WTC11 (cell line): ENCODE measurements at regions not wholly inside any gene's neighbourhood (a gene's known extent, or its start where the extent isn't known, plus 50 kb on each side); places are given as distances from the start of the nearest gene placed in this dataset.

Experiments used
- ATAC-seq: fragments of 200-7000 bp; cut with Tn5 transposase; 2 replicates; pipeline ENCODE4 v1.10.0; 2021; ENCODE audit warnings: mild to moderate bottlenecking, moderate library complexity
- CTCF ChIA-PET: fragments of 300-600 bp; sonication (Branson Sonifier 250); formaldehyde crosslinking; loops from one replicate; lab custom pipeline; 2021; ENCODE audit warnings: antibody characterized with exemption; lab: Charles Lee
- POLR2A ChIA-PET: fragments of 350-600 bp; sonication (Branson Sonifier 250); formaldehyde crosslinking; loops from one replicate; lab custom pipeline; 2021; ENCODE audit warnings: antibody characterized with exemption; lab: Charles Lee
- DNase-seq: peaks from one replicate; pipeline ENCODE4 v3.0.0; 2021; ENCODE audit warnings: low spot score
- H3K27ac Mint-ChIP-seq: 2 replicates; pipeline ENCODE4 v1.8.0; 2021; ENCODE audit warnings: mixed read lengths
- H3K27me3 Mint-ChIP-seq: 2 replicates; pipeline ENCODE4 v1.8.0; 2021; ENCODE audit warnings: low read depth, mild to moderate bottlenecking, moderate library complexity, mixed read lengths
- H3K36me3 Mint-ChIP-seq: 2 replicates; pipeline ENCODE4 v1.8.0; 2021; ENCODE audit warnings: mixed read lengths
- H3K4me1 Mint-ChIP-seq: 2 replicates; pipeline ENCODE4 v1.8.0; 2022; ENCODE audit warnings: mixed read lengths
- H3K4me3 Mint-ChIP-seq: 2 replicates; pipeline ENCODE4 v1.8.0; 2021; ENCODE audit warnings: mild to moderate bottlenecking, moderate library complexity, mixed read lengths
- H3K9me3 Mint-ChIP-seq: 2 replicates; pipeline ENCODE4 v1.8.0; 2021; ENCODE audit warnings: mixed read lengths
- ARID4B ChIP-seq: sonication (generic); formaldehyde crosslinking; IDR thresholded peaks from 2 replicates; pipeline ENCODE4 v1.8.0; 2023; ENCODE audit warnings: missing genetic modification reagents, mild to moderate bottlenecking, borderline replicate concordance
- ESRRA ChIP-seq: sonication (generic); formaldehyde crosslinking; IDR thresholded peaks from 2 replicates; pipeline ENCODE4 v1.8.1; 2022; ENCODE audit warnings: mild to moderate bottlenecking, missing genetic modification reagents, borderline replicate concordance
- FOXK1 ChIP-seq: sonication (generic); formaldehyde crosslinking; IDR thresholded peaks from 2 replicates; pipeline ENCODE4 v1.8.0; 2022; ENCODE audit warnings: mild to moderate bottlenecking, moderate library complexity, missing genetic modification reagents
- KAT7 ChIP-seq: sonication (generic); formaldehyde crosslinking; IDR thresholded peaks from 2 replicates; pipeline ENCODE4 v1.8.1; 2023; ENCODE audit warnings: missing genetic modification reagents, mild to moderate bottlenecking, borderline replicate concordance
- MLX ChIP-seq: sonication (generic); formaldehyde crosslinking; IDR thresholded peaks from 2 replicates; pipeline ENCODE4 v1.8.1; 2023; ENCODE audit warnings: mild to moderate bottlenecking, missing genetic modification reagents, moderate library complexity
- NR1H2 ChIP-seq: sonication (generic); formaldehyde crosslinking; IDR thresholded peaks from 2 replicates; pipeline ENCODE4 v1.9.0; 2021; ENCODE audit warnings: mild to moderate bottlenecking, moderate library complexity, missing genetic modification reagents
- NR2C2 ChIP-seq: sonication (generic); formaldehyde crosslinking; IDR thresholded peaks from 2 replicates; pipeline ENCODE4 v1.8.0; 2022; ENCODE audit warnings: mild to moderate bottlenecking, missing genetic modification reagents
- PREB ChIP-seq: sonication (generic); formaldehyde crosslinking; IDR thresholded peaks from 2 replicates; pipeline ENCODE4 v1.8.1; 2022; ENCODE audit warnings: mild to moderate bottlenecking, missing genetic modification reagents, moderate library complexity, borderline replicate concordance
- RELA ChIP-seq: sonication (generic); formaldehyde crosslinking; IDR thresholded peaks from 2 replicates; pipeline ENCODE4 v1.8.1; 2022; ENCODE audit warnings: missing genetic modification reagents, mild to moderate bottlenecking, borderline replicate concordance
- RORB ChIP-seq: fragments of 250-450 bp; sonication (Bioruptor Pico); IDR thresholded peaks from 2 replicates; pipeline ENCODE4 v1.9.0; 2021; ENCODE audit warnings: mild to moderate bottlenecking
- TP53 ChIP-seq: sonication (generic); formaldehyde crosslinking; IDR thresholded peaks from 2 replicates; pipeline ENCODE4 v1.8.1; 2023; ENCODE audit warnings: mild to moderate bottlenecking, missing genetic modification reagents
- USF1 ChIP-seq: sonication (generic); formaldehyde crosslinking; IDR thresholded peaks from 2 replicates; pipeline ENCODE4 v1.8.0; 2022; ENCODE audit warnings: mild to moderate bottlenecking, missing genetic modification reagents
- ZNF263 ChIP-seq: sonication (generic); formaldehyde crosslinking; IDR thresholded peaks from 2 replicates; pipeline ENCODE4 v1.8.1; 2022; ENCODE audit warnings: low read depth, mild to moderate bottlenecking, moderate library complexity, missing genetic modification reagents
- ZNF425 ChIP-seq: fragments of 250-450 bp; sonication (Bioruptor Pico); conservative IDR thresholded peaks from 2 replicates; pipeline ENCODE4 v1.9.0; 2021; ENCODE audit warnings: mild to moderate bottlenecking
- ZNF671 ChIP-seq: fragments of 250-450 bp; sonication (Bioruptor Pico); IDR thresholded peaks from 2 replicates; pipeline ENCODE4 v1.8.0; 2021; ENCODE audit warnings: mild to moderate bottlenecking
- TF ChIP-seq, protein P1 (sequence below): sonication (generic); formaldehyde crosslinking; conservative IDR thresholded peaks from 2 replicates; pipeline ENCODE4 v1.8.1; 2022; ENCODE audit warnings: mild to moderate bottlenecking, missing genetic modification reagents
- TF ChIP-seq, protein P2 (sequence below): fragments of 250-450 bp; sonication (Bioruptor Pico); IDR thresholded peaks from 2 replicates; pipeline ENCODE4 v2.1.2; 2022; ENCODE audit warnings: mild to moderate bottlenecking, moderate library complexity
- TF ChIP-seq, protein P3 (sequence below): fragments of 250-450 bp; sonication (Bioruptor Pico); IDR thresholded peaks from 2 replicates; pipeline ENCODE4 v1.9.0; 2021; ENCODE audit warnings: mild to moderate bottlenecking

DNA sequence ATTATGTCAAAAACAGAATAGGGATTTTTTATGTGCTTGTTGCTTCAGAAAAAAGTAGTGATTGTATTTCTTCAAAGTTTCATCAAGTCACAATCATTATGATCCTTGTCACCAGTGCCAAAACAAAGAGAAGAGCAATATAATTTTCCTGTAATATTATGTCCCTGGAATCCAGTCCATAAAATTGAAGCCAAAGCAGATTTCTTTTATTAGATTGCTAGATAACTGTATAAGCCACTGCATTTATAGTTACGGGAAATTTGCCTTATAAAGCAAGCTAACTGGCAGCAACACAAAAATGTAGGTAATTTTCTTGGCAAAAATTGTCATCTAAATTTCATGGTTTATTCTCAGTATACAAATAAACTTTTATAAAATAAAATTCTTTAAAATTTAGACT, 296.1 kb upstream of the ANKRD50 start:
- POLR2A ChIA-PET, result no interaction called here
- peaks cover 17% of the 10 kb centered on the region for H3K4me1 Mint-ChIP-seq
- H3K4me3 Mint-ChIP-seq, result no peak overlapping the region
- TF ChIP-seq NR1H2 (CRISPR knock-in tag) (no peak), RORB (CRISPR knock-in tag) (no peak), NR2C2 (CRISPR knock-in tag) (no peak), ZNF263 (CRISPR knock-in tag) (no peak), RELA (CRISPR knock-in tag) (no peak), KAT7 (CRISPR knock-in tag) (no peak), FOXK1 (CRISPR knock-in tag) (no peak)
- TF ChIP-seq, protein P1, sequence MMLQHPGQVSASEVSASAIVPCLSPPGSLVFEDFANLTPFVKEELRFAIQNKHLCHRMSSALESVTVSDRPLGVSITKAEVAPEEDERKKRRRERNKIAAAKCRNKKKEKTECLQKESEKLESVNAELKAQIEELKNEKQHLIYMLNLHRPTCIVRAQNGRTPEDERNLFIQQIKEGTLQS (CRISPR knock-in tag), result no peak
- TF ChIP-seq, protein P2, sequence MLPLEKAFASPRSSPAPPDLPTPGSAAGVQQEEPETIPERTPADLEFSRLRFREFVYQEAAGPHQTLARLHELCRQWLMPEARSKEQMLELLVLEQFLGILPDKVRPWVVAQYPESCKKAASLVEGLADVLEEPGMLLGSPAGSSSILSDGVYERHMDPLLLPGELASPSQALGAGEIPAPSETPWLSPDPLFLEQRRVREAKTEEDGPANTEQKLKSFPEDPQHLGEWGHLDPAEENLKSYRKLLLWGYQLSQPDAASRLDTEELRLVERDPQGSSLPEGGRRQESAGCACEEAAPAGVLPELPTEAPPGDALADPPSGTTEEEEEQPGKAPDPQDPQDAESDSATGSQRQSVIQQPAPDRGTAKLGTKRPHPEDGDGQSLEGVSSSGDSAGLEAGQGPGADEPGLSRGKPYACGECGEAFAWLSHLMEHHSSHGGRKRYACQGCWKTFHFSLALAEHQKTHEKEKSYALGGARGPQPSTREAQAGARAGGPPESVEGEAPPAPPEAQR, result no peak
- TF ChIP-seq, all 79 proteins: peak for 0
- Mint-ChIP-seq H3K36me3 (peaks cover 19% of the 10 kb centered on the region), H3K9me3 (peaks cover 21% of the 10 kb centered on the region), H3K27me3 (no peaks in the 10 kb centered on the region), H3K27ac (no peak overlapping the region)
- DNase-seq, result no peak
- no peak for ATAC-seq
- CTCF ChIA-PET, result no interaction called here

- ATAC-seq, result no peak
- TF ChIP-seq MLX (CRISPR knock-in tag) (no peak), ZNF671 (CRISPR knock-in tag) (no peak), USF1 (CRISPR knock-in tag) (no peak), ZNF425 (no peak), ESRRA (CRISPR knock-in tag) (no peak), PREB (CRISPR knock-in tag) (no peak), TP53 (CRISPR knock-in tag) (no peak), ARID4B (CRISPR knock-in tag) (no peak)
- TF ChIP-seq, protein P3, sequence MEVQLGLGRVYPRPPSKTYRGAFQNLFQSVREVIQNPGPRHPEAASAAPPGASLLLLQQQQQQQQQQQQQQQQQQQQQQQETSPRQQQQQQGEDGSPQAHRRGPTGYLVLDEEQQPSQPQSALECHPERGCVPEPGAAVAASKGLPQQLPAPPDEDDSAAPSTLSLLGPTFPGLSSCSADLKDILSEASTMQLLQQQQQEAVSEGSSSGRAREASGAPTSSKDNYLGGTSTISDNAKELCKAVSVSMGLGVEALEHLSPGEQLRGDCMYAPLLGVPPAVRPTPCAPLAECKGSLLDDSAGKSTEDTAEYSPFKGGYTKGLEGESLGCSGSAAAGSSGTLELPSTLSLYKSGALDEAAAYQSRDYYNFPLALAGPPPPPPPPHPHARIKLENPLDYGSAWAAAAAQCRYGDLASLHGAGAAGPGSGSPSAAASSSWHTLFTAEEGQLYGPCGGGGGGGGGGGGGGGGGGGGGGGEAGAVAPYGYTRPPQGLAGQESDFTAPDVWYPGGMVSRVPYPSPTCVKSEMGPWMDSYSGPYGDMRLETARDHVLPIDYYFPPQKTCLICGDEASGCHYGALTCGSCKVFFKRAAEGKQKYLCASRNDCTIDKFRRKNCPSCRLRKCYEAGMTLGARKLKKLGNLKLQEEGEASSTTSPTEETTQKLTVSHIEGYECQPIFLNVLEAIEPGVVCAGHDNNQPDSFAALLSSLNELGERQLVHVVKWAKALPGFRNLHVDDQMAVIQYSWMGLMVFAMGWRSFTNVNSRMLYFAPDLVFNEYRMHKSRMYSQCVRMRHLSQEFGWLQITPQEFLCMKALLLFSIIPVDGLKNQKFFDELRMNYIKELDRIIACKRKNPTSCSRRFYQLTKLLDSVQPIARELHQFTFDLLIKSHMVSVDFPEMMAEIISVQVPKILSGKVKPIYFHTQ, result no peak
- TF ChIP-seq, all 79 proteins: peak for 0
- Mint-ChIP-seq H3K36me3 (peaks cover 12% of the 10 kb centered on the region), H3K27ac (no peak overlapping the region), H3K27me3 (no peaks in the 10 kb centered on the region), H3K4me3 (no peak overlapping the region), H3K9me3 (peaks cover 16% of the 10 kb centered on the region), H3K4me1 (peaks cover 8% of the 10 kb centered on the region)
- no peak for DNase-seq
- POLR2A ChIA-PET, result no interaction called here
- CTCF ChIA-PET, result no interaction called here
These were observed 292.1 kb upstream of the ANKRD50 start for GRCh38 chr4:125004676-125005075.
